ENCODE measurements at regions not wholly inside any gene's neighbourhood (a gene's known extent, or its start where the extent isn't known, plus 50 kb on each side); places are given as distances from the start of the nearest gene placed in this dataset.

DNA sequence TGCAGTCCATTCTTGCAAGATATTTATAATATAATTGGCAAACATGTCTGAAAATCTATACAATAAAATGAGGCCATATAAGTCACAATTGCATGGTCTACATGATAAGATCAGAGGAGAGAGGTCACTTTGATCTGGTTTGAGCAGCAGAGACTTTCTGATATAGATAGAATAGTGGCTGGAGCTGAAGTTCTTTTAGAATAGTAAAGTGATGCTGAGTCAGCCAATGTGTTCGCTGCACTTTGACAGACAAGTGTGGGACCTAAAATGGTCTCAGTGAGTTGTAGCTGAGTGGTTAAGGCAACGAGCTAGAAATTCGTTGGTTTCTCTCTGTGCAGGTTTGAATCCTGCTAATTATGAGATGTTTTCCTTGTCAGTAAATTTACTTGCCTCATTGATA is 257.0 kb upstream of the C11orf87 start:
- H3K4me1 Mint-ChIP-seq (ENCODE audit: low read depth, unreplicated experiment) = peaks cover 9% of the 10 kb centered on the region
- H3K9me3 Mint-ChIP-seq (ENCODE audit: unreplicated experiment) = no peaks in the 10 kb centered on the region
- CTCF ChIA-PET = no interaction called here
- peaks cover 14% of the 10 kb centered on the region for H3K4me1 ChIP-seq
- intact Hi-C loops (cut with micrococcal nuclease; ENCODE audit: unreplicated experiment) = no loop called here
- no peaks in the 10 kb centered on the region for H3K9me3 ChIP-seq
- H3K4me3 Mint-ChIP-seq (ENCODE audit: unreplicated experiment) = no peak overlapping the region
- H3K27me3 ChIP-seq (replicated peaks; ENCODE audit: control insufficient read depth, insufficient read depth, low read length) = no peaks in the 10 kb centered on the region
- POLR2A ChIA-PET = no interaction called here
- peaks cover 14% of the 10 kb centered on the region for H3K27me3 Mint-ChIP-seq (ENCODE audit: insufficient read depth, unreplicated experiment)
- no peaks in the 10 kb centered on the region for H3K36me3 ChIP-seq (ENCODE audit: control insufficient read depth, insufficient read depth, low read length)
- H3K27ac Mint-ChIP-seq (ENCODE audit: unreplicated experiment) = no peak overlapping the region
- DNase-seq = no peak
- no peak overlapping the region for H3K4me3 ChIP-seq (ENCODE audit: low read depth, low read length)
- TF ChIP-seq, protein P1, sequence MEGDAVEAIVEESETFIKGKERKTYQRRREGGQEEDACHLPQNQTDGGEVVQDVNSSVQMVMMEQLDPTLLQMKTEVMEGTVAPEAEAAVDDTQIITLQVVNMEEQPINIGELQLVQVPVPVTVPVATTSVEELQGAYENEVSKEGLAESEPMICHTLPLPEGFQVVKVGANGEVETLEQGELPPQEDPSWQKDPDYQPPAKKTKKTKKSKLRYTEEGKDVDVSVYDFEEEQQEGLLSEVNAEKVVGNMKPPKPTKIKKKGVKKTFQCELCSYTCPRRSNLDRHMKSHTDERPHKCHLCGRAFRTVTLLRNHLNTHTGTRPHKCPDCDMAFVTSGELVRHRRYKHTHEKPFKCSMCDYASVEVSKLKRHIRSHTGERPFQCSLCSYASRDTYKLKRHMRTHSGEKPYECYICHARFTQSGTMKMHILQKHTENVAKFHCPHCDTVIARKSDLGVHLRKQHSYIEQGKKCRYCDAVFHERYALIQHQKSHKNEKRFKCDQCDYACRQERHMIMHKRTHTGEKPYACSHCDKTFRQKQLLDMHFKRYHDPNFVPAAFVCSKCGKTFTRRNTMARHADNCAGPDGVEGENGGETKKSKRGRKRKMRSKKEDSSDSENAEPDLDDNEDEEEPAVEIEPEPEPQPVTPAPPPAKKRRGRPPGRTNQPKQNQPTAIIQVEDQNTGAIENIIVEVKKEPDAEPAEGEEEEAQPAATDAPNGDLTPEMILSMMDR (IDR thresholded peaks at IDR 0.05; ENCODE audit: insufficient read depth in 1 of 2, low read depth in 1 of 2, low read length in 1 of 2, severe bottlenecking in 1 of 2, unreplicated experiment in 1 of 2) = no peak
- no TSS peak for BruUV-seq (replicated peaks)
- H3K36me3 Mint-ChIP-seq (ENCODE audit: insufficient read depth, unreplicated experiment) = no peaks in the 10 kb centered on the region

DNA sequence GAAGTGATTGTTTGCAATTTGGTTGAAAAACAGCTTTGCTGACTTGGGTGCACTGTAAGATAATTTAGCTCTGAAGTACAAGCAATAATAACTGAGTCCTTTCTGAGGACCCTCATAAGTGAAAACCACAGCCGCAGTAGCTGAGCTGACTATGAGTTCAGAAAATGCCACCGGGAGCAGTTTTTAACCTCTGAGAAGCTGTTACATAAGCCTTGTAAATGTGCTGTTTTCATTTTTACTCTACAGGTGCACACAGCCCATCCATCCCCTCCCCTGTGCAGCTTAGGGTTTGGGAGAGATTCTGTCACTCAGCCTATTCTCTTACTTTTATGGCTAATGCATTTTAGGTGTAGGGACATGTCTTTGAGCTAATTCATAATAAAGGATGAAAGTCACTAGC is 255.5 kb upstream of the C11orf87 start:
- intact Hi-C loops (cut with micrococcal nuclease; ENCODE audit: unreplicated experiment) = no loop called here
- H3K27me3 Mint-ChIP-seq (ENCODE audit: insufficient read depth, unreplicated experiment) = peaks cover 11% of the 10 kb centered on the region
- H3K4me1 ChIP-seq = peaks cover 14% of the 10 kb centered on the region
- H3K4me3 ChIP-seq (ENCODE audit: low read depth, low read length) = no peak overlapping the region
- no peaks in the 10 kb centered on the region for H3K27me3 ChIP-seq (replicated peaks; ENCODE audit: control insufficient read depth, insufficient read depth, low read length)
- no peaks in the 10 kb centered on the region for H3K36me3 Mint-ChIP-seq (ENCODE audit: insufficient read depth, unreplicated experiment)
- no TSS peak for BruUV-seq (replicated peaks)
- CTCF ChIA-PET = no interaction called here
- peaks cover 9% of the 10 kb centered on the region for H3K4me1 Mint-ChIP-seq (ENCODE audit: low read depth, unreplicated experiment)
- no peaks in the 10 kb centered on the region for H3K9me3 Mint-ChIP-seq (ENCODE audit: unreplicated experiment)
- no peaks in the 10 kb centered on the region for H3K9me3 ChIP-seq
- H3K27ac Mint-ChIP-seq (ENCODE audit: unreplicated experiment) = no peak overlapping the region
- no peak overlapping the region for H3K4me3 Mint-ChIP-seq (ENCODE audit: unreplicated experiment)
- TF ChIP-seq, protein P1 (IDR thresholded peaks at IDR 0.05; ENCODE audit: insufficient read depth in 1 of 2, low read depth in 1 of 2, low read length in 1 of 2, severe bottlenecking in 1 of 2, unreplicated experiment in 1 of 2) = no peak
- H3K36me3 ChIP-seq (ENCODE audit: control insufficient read depth, insufficient read depth, low read length) = no peaks in the 10 kb centered on the region
- POLR2A ChIA-PET = no interaction called here
- DNase-seq = no peak

- Histone ChIP-seq H3K27me3 (replicated peaks; ENCODE audit: control insufficient read depth, insufficient read depth, low read length) (no peaks in the 10 kb centered on the region), H3K4me3 (ENCODE audit: low read depth, low read length) (no peak overlapping the region), H3K36me3 (ENCODE audit: control insufficient read depth, insufficient read depth, low read length) (no peaks in the 10 kb centered on the region), H3K9me3 (no peaks in the 10 kb centered on the region), H3K4me1 (no peaks in the 10 kb centered on the region)
- TF ChIP-seq, protein P1 (IDR thresholded peaks at IDR 0.05; ENCODE audit: insufficient read depth in 1 of 2, low read depth in 1 of 2, low read length in 1 of 2, severe bottlenecking in 1 of 2, unreplicated experiment in 1 of 2) = no peak
- DNase-seq = no peak
- Mint-ChIP-seq H3K4me1 (ENCODE audit: low read depth, unreplicated experiment) (no peaks in the 10 kb centered on the region), H3K4me3 (ENCODE audit: unreplicated experiment) (no peak overlapping the region), H3K27ac (ENCODE audit: unreplicated experiment) (no peak overlapping the region), H3K9me3 (ENCODE audit: unreplicated experiment) (no peaks in the 10 kb centered on the region), H3K27me3 (ENCODE audit: insufficient read depth, unreplicated experiment) (peaks cover 16% of the 10 kb centered on the region), H3K36me3 (ENCODE audit: insufficient read depth, unreplicated experiment) (no peaks in the 10 kb centered on the region)
- POLR2A ChIA-PET = no interaction called here
- no TSS peak for BruUV-seq (replicated peaks)
- CTCF ChIA-PET = no interaction called here
- intact Hi-C loops (cut with micrococcal nuclease; ENCODE audit: unreplicated experiment) = no loop called here
Observed at GRCh38 chr11:109173504-109173903, 248.5 kb upstream of the C11orf87 start.
